Pons (tissue), 1 donor: ENCODE measurements at regions not wholly inside any gene's neighbourhood (a gene's known extent, or its start where the extent isn't known, plus 50 kb on each side); places are given as distances from the start of the nearest gene placed in this dataset.

ENCODE experiments used
- DNase-seq: peaks from one replicate; pipeline ENCODE4 v3.0.0-alpha.2; 2016; ENCODE audit warnings: low spot score

DNA sequence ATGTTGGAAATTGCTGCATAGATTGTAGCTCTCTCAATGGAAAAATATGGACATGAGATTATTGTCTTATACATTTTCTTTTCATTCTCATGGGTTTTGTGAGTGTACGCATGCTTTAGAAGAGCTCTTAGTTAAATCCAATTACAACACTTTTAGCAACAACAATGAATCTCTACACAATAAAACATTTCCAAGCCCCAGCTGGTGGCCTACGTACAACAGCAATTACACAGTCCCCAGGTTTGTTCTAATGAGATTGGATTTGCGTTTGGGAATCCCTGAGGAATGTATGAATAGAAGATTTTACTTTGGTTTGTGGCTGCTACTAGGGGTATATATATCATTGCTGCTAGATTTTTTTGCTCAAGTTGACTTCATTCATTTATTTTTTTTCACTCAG, 98.6 kb downstream of the FHDC1 start:
- no peak for DNase-seq

DNA sequence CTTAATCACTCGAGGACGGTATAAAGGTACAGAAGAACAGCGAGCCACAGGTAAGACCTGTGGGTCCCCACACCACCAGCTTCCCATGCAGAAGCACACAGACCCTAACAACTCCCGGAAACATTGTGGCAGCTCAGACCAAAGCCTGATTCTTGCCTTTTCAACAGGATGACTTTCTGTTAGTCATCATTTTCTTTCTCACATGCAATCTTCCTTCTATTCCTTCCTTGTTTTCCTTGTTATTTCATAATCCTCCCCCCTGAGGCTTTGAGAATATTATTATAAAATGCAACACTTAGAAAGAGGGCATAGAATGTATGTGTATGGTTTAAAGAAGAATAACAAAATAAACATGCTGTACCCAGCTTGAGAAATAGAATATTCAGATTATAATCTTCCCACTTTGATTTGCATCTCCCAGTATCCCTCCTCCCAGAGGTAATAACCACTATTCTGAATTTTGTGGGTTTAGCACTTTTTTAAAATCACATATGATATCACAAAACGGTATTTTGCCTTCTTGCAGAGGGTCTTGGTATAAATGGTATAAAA, 100.9 kb downstream of the FHDC1 start:
- DNase-seq: no peak

DNA sequence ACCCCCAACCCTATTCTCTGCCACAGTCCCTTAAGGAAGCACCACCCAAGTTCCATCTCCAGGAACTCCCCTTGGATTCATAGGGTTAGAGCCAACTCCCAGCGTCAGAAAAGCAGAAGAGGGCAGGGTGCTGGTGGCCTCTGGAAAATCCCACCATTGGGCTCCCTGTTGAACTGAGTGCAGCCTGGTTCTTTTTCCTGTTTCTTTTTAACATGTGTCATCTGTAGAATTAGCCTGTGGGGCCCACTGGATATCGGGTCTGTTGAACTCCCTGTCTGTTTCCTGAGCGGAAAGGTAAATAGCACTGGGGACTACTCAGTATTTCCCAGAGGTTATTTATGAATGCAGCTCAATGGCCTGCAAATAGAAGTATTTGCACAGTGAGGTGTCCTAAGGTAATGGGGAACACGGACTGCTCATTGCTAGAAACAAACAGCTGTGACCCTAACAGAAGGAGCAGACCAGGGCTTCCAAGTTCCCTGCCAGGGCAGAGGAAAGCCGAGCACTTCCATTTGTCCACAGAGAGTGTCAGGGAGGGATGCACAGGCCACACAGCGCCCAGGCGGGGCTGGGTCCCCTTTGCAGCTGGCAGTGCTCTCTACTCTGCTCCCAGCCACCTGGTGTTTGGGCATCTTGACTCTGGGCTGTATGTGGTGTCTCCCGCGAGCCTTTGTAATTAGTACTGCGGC, 102.6 kb downstream of the FHDC1 start:
- no peak for DNase-seq

DNA sequence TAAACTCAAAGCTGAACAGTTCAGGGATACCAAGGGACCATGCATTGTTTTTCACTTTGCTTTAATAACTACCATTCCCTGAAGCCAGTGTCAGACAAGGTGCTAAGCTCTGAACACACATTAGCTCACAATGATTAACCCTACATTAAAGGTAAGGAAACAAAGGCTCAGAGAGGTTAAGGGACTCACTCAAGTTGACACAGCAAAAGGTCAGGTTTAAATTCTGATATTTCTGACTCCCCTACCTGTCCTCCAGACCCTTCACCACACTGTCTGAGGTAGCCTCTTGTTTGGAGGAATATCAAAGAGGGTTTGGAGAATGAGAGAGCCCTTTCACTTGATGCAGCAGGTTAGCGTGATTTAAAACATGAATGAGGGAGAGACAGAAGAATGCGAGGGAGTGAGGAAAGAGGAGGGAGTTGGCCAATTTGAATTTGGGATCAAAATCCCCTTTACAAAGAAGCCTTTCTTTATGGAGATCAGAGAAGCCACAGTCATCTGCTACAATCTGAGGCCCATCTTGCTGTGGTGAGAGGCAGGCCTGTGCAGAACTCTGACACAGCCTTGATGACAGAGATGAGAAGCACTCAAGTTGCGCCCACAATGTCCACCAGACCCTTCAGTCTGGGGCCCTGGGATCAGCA, 103.5 kb downstream of the FHDC1 start:
- no peak for DNase-seq

DNA sequence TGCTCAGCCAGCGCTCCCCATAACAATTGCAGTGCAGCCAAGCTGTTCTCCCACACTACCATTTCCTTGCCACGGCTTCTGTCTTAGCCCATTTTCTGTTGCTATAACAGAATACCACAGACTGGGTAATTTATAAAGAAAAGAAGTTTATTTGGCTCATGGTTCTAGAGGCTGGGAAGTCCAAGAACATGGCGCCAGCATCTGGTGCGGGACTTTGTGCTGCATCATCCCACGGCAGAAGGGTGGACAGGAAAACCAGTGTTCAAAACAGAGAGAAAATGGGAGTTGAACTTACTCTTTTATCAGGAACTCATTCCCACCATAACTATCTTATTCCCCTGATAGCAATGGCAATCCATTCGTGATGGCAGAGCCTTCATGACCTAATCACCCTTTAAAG, 104.6 kb downstream of the FHDC1 start:
- DNase-seq: no peak

DNA sequence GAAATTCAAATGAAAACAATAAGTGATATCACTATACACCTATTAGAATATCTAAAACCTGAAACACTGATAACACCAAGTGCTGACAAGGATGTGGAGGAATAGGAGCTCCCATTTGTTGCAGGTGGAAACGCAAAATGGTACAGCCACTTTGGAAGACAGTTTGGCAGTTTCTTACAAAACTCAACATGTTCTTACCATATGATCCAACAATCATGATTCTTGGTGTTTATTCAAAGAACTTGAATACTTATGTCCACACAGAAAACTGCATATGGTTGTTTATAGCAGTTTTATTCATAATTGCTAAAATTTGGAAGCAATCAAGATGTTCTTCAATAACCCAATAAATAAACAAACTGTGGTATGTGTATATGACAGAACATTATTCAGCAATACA, 107.9 kb downstream of the FHDC1 start:
- DNase-seq: no peak

DNA sequence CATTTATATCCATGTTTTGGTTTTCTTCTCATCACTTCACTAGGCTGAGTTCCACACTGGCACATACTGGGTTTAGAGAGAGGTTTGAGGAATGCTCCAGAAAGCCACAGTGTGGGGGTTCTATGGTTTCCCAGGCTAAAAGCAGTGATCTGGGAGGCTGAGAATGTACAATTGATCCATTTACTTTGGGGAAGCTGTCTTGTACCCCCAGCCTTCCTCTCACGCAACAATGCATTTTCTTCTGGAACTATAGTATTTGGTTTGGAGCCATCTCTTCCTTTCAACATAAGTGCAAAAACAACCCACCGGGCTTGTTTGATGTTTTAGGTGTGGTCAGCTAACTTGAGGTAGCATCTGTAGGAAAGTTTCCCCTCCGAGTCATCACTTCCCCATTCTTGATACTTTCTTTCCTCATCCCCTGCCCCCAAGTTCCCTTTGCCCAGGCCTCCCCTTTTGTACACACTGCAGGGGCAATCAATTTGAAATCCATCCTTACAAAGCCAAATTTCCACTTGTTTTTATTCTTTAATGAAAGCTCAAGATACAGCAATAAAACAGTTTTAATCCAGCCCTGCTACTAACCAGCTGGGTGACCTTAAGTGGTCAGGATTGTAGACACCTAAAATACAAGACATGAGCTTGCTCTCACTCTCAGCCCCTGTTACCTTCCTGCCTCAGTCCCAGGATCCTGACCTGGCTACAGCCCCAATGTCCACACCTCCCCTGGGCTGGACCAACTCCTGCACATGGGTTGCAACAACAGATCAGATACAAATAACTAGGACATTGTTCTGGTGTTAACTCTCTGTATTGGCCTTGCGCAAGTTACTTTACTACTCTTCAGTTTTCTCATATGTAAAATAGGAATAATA, 109.2 kb downstream of the FHDC1 start:
- DNase-seq: no peak

DNA sequence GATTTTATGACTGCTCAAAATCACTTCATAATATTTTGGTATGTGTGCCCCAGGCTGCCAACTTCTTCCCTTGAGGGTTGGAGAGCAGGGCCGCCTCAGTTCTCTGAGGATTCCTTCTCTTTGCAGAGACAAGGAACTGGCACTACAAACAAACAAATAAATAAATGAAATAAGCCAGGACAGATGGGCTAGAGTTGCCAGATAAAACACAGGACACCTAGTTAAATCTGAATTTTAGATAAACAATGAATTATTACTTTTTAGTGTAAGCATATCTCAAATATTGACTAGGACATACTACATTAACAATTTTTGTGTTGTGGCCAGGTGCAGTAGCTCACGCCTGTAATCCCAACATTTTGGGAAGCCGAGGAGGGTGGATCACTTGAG, 122.5 kb downstream of the FHDC1 start:
- DNase-seq: no peak

DNA sequence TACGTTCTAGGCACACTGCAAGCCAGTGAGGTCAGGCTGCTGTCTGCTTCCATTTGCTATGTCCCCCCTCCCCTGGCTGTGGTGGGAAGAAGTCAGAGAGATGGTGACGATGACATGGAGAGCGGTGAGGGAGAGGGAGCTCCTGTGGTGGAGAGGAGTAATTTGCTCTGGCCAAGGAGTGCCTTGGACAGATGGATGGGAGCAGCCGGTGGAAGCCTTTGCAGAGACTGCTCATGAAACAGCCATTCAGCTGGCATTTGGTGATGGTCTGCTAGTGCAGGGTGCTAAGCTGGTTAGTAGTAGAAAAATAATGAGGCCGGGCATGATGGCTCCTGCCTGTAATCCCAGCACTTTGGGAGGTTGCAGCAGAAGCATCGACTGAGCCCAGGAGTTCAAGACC, 124.1 kb downstream of the FHDC1 start:
- DNase-seq: no peak

DNA sequence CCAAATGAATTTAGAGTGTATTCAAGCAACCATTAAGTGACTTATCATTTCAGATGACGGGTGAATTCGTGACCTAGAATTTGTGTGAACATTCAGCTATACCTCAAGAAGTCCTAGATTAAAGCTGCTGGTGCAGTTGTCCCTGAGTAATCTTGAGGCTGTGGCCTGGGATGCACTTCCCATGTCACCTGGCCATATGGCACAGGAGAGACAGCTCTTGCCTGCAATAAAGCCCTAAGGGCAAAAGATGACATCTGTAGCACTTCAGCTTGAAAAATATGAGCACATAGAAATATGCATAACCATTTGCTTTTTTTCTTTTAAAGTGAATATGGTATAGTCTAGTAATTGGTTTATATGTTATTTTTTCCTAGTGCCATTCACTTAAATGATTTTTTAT, 125.8 kb downstream of the FHDC1 start:
- DNase-seq: no peak

DNA sequence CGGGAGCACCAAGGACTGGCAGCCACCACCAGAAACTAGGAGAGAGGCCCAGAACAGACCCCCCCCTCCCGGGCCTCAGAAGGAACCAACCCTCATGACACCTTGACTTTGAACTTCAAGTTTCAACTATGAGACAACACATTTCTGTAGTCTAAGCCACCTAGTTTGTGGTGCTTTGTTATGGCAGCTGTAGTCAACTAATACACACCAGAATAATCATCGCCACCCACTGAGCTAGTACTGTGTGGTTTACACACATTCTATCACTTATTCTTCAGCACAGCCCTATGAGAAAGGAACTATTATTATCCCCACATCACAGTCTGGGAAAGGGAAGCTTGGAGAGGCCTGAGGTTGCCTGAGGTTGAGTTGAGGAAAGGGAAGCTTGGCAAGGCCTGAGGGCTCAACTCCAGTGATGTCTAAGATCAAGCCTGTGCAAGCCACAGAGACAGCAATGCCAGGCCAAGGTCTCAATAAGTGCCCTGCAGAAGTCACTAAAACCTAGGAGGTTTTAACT, 126.6 kb downstream of the FHDC1 start:
- DNase-seq: no peak

DNA sequence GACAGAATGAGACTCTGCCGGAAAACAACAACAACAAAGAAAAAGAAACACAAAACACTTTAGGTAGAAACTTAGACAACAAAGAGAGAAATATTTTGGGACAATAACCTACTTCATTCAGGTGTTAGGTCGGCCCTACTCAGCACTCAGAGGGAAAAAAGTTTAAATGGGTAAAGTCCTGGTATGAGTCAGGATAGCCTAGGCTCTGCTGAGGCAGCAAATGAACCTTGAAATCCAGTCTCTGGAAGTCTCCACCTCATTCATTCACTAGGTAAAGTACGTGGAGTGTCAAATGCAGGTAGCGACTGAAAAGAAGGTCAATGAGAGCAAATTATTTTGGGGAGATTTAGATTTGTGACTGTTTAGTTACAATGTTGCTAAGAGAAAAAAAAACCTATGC, 127.4 kb downstream of the FHDC1 start:
- DNase-seq: no peak

DNA sequence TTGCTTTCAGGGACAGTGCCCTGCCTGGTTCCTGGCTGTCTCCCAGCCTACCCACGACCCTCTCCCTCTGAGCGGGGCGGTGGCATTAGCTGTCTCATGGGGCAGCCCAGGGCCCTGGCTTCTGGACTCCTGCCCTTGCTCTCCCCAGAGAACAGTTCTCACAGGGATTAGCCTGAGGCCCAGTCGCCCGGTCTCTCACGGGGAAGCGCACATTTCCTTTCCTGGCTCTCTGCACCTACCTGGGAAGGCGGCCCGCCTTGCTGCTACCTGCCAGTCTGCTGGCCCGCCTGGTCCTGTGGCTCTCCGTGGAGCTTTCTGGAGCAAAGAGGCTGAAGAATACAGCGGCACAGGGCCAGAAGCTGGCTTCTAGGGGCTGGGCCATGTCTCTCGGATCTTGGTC, 128.4 kb downstream of the FHDC1 start:
- no peak for DNase-seq

DNA sequence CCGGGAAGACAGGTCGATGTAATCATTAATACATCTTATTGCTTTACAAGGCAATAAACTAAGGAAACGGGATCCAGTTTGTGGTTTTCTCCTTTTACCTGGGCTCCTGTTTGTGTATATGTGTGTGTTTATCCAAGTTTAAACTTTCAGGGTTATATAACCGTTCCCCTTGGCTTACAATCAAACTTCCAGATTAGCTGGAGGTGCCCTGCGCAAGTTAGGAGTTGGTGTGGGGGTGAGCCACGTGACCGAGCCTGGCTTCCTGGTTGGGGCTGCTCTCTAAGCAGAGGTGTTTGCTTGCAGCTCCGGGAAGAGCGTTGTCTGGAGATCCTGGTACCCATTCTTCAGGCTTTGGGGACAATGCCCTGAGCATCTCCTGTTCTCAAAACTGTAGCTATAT, 129.2 kb downstream of the FHDC1 start:
- DNase-seq: no peak

DNA sequence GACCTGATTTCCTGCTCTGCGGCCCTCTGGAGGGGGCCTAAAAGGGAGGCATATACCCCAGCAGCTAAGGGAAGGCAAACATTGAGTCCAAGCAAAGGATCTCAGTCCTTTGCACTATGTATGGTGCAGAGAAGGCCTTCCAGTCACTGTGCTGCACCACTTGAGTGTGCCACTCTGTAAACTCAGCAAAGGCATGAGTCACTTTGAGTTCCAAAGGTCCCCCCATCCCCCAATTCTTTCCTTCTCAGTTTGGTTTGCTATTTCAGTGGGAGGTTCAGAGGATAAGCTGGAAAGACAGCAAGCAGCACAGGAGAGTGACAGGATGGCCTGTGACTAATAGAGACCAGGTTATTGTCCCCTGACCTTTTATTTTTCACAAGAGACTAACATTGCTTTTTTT, 131.3 kb downstream of the FHDC1 start:
- DNase-seq: no peak

DNA sequence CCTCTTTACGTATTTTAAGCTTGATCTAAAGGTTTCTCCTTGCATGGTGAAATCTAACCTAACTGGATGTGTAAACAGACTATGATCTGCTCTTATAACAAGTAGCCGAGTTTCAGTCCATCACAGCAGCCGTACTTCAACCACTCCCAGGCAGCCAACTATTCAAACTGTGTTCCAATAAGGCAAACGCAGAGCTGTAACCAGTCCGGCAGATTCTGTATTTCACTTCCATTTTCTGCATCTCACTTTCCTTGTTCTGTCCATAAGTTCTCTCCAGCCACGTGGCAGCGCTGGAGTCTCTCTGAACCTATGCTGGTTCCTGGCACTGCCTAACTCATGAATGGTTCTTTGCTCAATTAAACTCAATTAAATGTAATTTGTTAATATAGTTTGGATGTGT, 132.6 kb downstream of the FHDC1 start:
- DNase-seq: no peak

DNA sequence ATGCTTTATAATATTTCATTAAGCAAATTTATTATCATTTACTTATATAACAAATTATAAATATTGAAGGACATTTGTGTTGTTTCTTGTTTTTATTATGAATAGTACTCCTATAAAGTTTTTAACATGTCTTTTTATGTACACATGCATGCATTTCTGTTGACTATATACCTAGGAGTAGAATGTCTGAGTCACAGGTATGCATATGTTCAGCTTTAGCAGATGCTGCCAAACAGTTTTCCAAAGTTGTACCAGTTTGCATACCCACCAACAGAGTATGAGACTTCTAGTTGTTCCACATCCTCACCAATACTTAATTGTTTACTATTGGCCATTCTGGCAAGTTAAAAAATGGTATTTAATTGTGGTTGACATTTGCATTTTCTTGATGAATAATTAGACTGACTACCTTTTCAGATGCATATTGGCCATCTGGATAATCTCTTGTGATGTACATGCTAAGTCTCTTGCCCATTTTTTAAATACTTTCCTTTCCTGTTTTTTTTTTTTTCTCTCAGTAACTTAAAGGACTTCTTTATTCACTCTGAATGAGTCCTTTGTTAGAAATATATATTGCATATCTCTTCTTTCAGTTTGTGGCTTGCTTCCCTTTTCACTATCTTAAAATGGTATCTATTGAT, 132.2 kb upstream of the TRIM2 start:
- no peak for DNase-seq

DNA sequence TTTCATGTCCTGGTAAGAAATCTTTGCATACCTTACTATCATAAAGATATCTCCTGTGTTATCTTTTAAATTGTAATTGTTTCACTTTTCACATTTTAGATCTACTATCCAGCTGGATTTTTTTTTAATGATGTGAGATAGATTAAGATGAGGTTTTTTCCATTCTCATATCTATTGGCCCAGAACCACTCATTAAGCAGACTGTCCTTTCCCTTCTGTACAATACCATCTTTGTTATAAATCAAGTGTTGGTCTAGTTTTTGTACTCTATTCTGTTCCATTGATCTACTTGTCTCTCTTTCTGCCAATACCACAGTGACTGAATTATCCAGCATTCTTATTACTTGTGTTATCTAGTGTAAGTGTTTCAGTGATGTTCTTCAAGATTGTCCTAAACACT, 131.6 kb upstream of the TRIM2 start:
- DNase-seq: peak; percentile 9

DNA sequence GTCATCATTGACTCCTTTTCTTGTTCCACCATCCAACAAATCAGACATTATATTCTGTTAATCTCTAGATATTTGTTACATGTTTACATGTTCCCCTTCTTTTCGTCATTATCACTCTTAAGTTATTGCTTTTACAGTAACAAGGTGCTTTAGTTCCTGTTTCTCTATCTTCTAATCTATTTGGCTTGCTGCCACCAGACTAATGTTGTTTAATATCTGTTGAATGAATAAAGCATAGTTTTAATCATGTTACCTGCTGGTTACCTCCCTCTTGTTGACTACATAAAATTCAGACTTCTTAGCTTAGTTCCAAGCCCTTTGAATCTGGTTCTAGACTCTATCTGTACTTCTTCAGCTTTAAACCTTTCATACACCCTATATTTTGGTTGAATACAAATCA, 129.8 kb upstream of the TRIM2 start:
- DNase-seq: no peak

DNA sequence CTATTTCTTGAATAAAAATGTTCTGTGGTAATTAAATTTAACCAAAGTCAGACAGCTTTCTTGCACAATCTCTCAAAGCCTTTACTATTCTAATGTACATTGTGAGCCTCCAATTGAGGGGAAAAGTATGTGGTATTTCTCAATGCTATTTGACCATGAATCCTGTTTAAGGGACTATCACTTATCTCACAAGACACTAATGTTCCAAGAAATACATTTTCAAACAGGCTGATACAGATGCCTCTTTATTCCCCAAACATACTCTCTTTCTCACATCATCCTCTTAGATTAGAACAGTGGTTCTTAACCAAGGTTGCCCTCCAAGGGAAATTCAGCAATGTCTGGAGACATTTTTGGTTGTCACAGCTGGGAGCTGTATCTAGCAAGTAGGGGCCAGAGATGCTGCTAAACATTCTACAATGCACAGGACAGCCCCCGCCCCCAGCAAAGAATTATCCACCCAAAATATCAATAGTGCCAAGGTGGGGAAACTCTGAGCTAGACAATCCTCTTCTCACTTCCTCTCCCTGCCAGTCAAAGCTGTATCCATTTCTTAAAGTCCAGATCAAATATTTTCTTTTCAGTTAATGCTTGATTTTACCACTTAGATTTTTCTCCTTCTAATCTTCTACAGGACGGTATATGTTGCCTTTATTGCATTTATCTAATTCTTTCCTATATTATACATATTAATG, 129.2 kb upstream of the TRIM2 start:
- DNase-seq: no peak

DNA sequence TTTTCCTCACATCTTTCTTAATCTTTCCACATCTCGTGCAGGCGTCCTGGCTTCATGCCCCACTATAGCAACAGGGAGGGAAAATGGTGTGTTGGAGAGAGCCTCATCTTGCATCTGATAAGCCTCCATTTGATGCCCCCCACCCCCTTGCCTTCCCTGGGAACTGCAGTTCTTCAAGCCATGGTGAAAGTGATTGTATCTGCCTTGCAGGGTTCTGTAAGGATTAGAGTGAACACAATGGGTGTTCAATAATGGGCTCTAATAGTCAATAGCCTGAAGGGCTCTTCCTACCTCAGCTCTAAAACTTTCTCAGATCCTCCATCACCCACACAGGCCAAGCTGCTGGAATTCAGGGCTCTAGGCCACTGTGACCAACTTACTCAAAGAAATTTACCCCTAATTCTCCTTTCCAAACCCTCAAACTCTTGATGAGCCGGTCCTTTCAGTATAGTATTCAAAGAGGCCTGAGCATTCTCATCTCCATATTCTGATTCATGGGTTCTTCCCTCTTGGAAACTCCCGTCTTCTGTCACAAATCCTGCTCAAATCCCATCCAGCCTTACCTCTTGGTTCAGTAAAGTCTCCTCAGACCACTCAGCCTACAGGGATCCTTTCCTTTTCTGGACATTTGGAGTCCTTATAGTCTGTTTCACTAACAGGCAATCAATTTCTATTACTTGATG, 128.3 kb upstream of the TRIM2 start:
- no peak for DNase-seq
